Head of caudate nucleus (tissue), 42 donors: ENCODE measurements at regions not wholly inside any gene's neighbourhood (a gene's known extent, or its start where the extent isn't known, plus 50 kb on each side); places are given as distances from the start of the nearest gene placed in this dataset.
"Not testable (repeated sequence)": the region's sequence is repeated elsewhere in the genome, so short reads cannot be mapped to it uniquely, and the experiment has no call there.

ENCODE experiments used
- DNase-seq, 42 donors: peaks; one replicate each; pipeline versions ENCODE4 v3.0.0 to v3.0.0-alpha.2; 2020 to 2021; ENCODE audit warnings: mixed read lengths in 7 of 42
- intact Hi-C: fragments of 100-400 bp; cut with DNase I; formaldehyde crosslinking; loops from one replicate; pipeline ENCODE4 v1.15.0; 2022

- no peak for DNase-seq
- intact Hi-C loops, result no loop called here
Measured at GRCh38 chr4:137800861-137801260, 268.6 kb upstream of the PCDH18 start.

GRCh38 chr4:137794764-137795254 is 262.5 kb upstream of the PCDH18 start:
- no peak for DNase-seq
- intact Hi-C loops, result no loop called here

GRCh38 chr4:137789263-137789662 is 257.0 kb upstream of the PCDH18 start:
- intact Hi-C loops, DNase-seq: not testable (repeated sequence)

GRCh38 chr4:137783923-137784322 is 251.6 kb upstream of the PCDH18 start:
- DNase-seq, intact Hi-C loops: not testable (repeated sequence)

GRCh38 chr4:137775701-137776100 is 243.4 kb upstream of the PCDH18 start:
- DNase-seq, result no peak
- intact Hi-C loops, result no loop called here

- intact Hi-C loops, result no loop called here
- DNase-seq, result no peak
Measured at GRCh38 chr4:137774501-137774900, 242.2 kb upstream of the PCDH18 start.

- intact Hi-C loops, result no loop called here
- no peak for DNase-seq
Measured at GRCh38 chr4:137768881-137769280, 236.6 kb upstream of the PCDH18 start.

GRCh38 chr4:137768196-137768595 is 235.9 kb upstream of the PCDH18 start:
- DNase-seq, result no peak
- intact Hi-C loops, result no loop called here

- DNase-seq, result peak in 2 of 42 donors; percentile 6 to 36
- intact Hi-C loops, result no loop called here
Measured at GRCh38 chr4:137762591-137762990, 230.3 kb upstream of the PCDH18 start.

GRCh38 chr4:137754652-137755471 is 222.6 kb upstream of the PCDH18 start:
- intact Hi-C loops, result no loop called here
- DNase-seq, result peak in 1 of 42 donors; percentile 12

- DNase-seq, result no peak
Measured at GRCh38 chr4:137749466-137749865, 217.2 kb upstream of the PCDH18 start.

GRCh38 chr4:137748616-137749015 is 216.3 kb upstream of the PCDH18 start:
- intact Hi-C loops, result no loop called here
- no peak for DNase-seq

More at GRCh38 chr4:137749466-137749865, 217.2 kb upstream of the PCDH18 start:
- intact Hi-C loops, result no loop called here

- intact Hi-C loops, result no loop called here
- no peak for DNase-seq
Measured at GRCh38 chr4:137740141-137740540, 207.8 kb upstream of the PCDH18 start.

- intact Hi-C loops, result no loop called here
- DNase-seq, result no peak
Measured at GRCh38 chr4:137739391-137739790, 207.1 kb upstream of the PCDH18 start.

GRCh38 chr4:137738375-137738990 is 206.2 kb upstream of the PCDH18 start:
- DNase-seq, result no peak
- intact Hi-C loops, result no loop called here

GRCh38 chr4:137735561-137736104 is 203.3 kb upstream of the PCDH18 start:
- intact Hi-C loops, result no loop called here
- DNase-seq, result no peak

- peak in 1 of 42 donors; percentile 4 for DNase-seq
- intact Hi-C loops, result not testable (repeated sequence)
Measured at GRCh38 chr4:137733174-137734141, 201.2 kb upstream of the PCDH18 start.

- intact Hi-C loops, result no loop called here
- no peak for DNase-seq
Measured at GRCh38 chr4:137722910-137723309, 190.6 kb upstream of the PCDH18 start.

- intact Hi-C loops, result no loop called here
- no peak for DNase-seq
Measured at GRCh38 chr4:137711502-137711901, 179.2 kb upstream of the PCDH18 start.
